ENCODE measurements at regions not wholly inside any gene's neighbourhood (a gene's known extent, or its start where the extent isn't known, plus 50 kb on each side); places are given as distances from the start of the nearest gene placed in this dataset.

GRCh38 chr19:20414120-20414519 lies 151.5 kb downstream of the ZNF737 start:
- H3K27me3 ChIP-seq (ENCODE audit: control insufficient read depth, insufficient read depth, low read length): no peaks in the 10 kb centered on the region
- FAIRE-seq (no peak), DNase-seq (no peak)
- no peaks in the 10 kb centered on the region for H3K36me3 ChIP-seq (ENCODE audit: control insufficient read depth in 2 of 3, insufficient read depth in 3 of 3, low read length in 3 of 3)
- H3K9me3 ChIP-seq (ENCODE audit: control insufficient read depth in 2 of 3, insufficient read depth in 1 of 3, low read length in 3 of 3): no peaks in the 10 kb centered on the region
- intact Hi-C loops (cut with DNase I): no loop called here
- TF ChIP-seq CTCF (IDR thresholded peaks at IDR 0.05; ENCODE audit: borderline replicate concordance, extremely low read depth, insufficient read depth): no peak
- H3K4me1 ChIP-seq (ENCODE audit: control insufficient read depth in 2 of 3, insufficient read depth in 2 of 3, low read depth in 1 of 3, low read length in 3 of 3): peaks cover 0 to 5% (median 0%) of the 10 kb centered on the region in 3 donors
- H3K4me3 ChIP-seq (ENCODE audit: low read length in 3 of 3): no peak overlapping the region
- no peak overlapping the region for H3K27ac ChIP-seq (ENCODE audit: low read depth in 2 of 2, low read length in 2 of 2)
- H3K9ac ChIP-seq (ENCODE audit: low read length in 3 of 3): no peak overlapping the region

- TF ChIP-seq CTCF (IDR thresholded peaks at IDR 0.05; ENCODE audit: borderline replicate concordance, extremely low read depth, insufficient read depth): no peak
- FAIRE-seq: no peak
- intact Hi-C loops (cut with DNase I): no loop called here
Observed at GRCh38 chr19:20413705-20414104, 151.9 kb downstream of the ZNF737 start.

GRCh38 chr19:20412846-20413245 lies 152.7 kb downstream of the ZNF737 start:
- H3K4me3 ChIP-seq (ENCODE audit: low read length in 3 of 3): no peak overlapping the region
- intact Hi-C loops (cut with DNase I): no loop called here
- TF ChIP-seq CTCF (IDR thresholded peaks at IDR 0.05; ENCODE audit: borderline replicate concordance, extremely low read depth, insufficient read depth): no peak
- FAIRE-seq (no peak), DNase-seq (no peak)
- H3K27me3 ChIP-seq (ENCODE audit: control insufficient read depth, insufficient read depth, low read length): no peaks in the 10 kb centered on the region
- H3K4me1 ChIP-seq (ENCODE audit: control insufficient read depth in 2 of 3, insufficient read depth in 2 of 3, low read depth in 1 of 3, low read length in 3 of 3): peaks cover 0 to 5% (median 0%) of the 10 kb centered on the region in 3 donors
- H3K9ac ChIP-seq (ENCODE audit: low read length in 3 of 3): no peak overlapping the region
- H3K27ac ChIP-seq (ENCODE audit: low read depth in 2 of 2, low read length in 2 of 2): no peak overlapping the region
- H3K9me3 ChIP-seq (ENCODE audit: control insufficient read depth in 2 of 3, insufficient read depth in 1 of 3, low read length in 3 of 3): no peaks in the 10 kb centered on the region
- H3K36me3 ChIP-seq (ENCODE audit: control insufficient read depth in 2 of 3, insufficient read depth in 3 of 3, low read length in 3 of 3): no peaks in the 10 kb centered on the region

More at GRCh38 chr19:20413705-20414104, 151.9 kb downstream of the ZNF737 start:
- no peak for DNase-seq
- H3K9ac ChIP-seq (ENCODE audit: low read length in 3 of 3): no peak overlapping the region
- no peaks in the 10 kb centered on the region for H3K9me3 ChIP-seq (ENCODE audit: control insufficient read depth in 2 of 3, insufficient read depth in 1 of 3, low read length in 3 of 3)
- H3K27me3 ChIP-seq (ENCODE audit: control insufficient read depth, insufficient read depth, low read length): no peaks in the 10 kb centered on the region
- no peak overlapping the region for H3K4me3 ChIP-seq (ENCODE audit: low read length in 3 of 3)
- H3K27ac ChIP-seq (ENCODE audit: low read depth in 2 of 2, low read length in 2 of 2): no peak overlapping the region
- peaks cover 0 to 5% (median 0%) of the 10 kb centered on the region in 3 donors for H3K4me1 ChIP-seq (ENCODE audit: control insufficient read depth in 2 of 3, insufficient read depth in 2 of 3, low read depth in 1 of 3, low read length in 3 of 3)
- H3K36me3 ChIP-seq (ENCODE audit: control insufficient read depth in 2 of 3, insufficient read depth in 3 of 3, low read length in 3 of 3): no peaks in the 10 kb centered on the region

GRCh38 chr19:20397292-20397691 lies 168.3 kb downstream of the ZNF737 start:
- peaks cover 7 to 42% (median 35%) of the 10 kb centered on the region in 3 donors for H3K9me3 ChIP-seq (ENCODE audit: control insufficient read depth in 2 of 3, insufficient read depth in 1 of 3, low read length in 3 of 3)

More at GRCh38 chr19:20397292-20397691, 168.3 kb downstream of the ZNF737 start:
- no peaks in the 10 kb centered on the region for H3K27me3 ChIP-seq (ENCODE audit: control insufficient read depth, insufficient read depth, low read length)
- FAIRE-seq (no peak), DNase-seq (no peak)
- H3K4me1 ChIP-seq (ENCODE audit: control insufficient read depth in 2 of 3, insufficient read depth in 2 of 3, low read depth in 1 of 3, low read length in 3 of 3): no peaks in the 10 kb centered on the region
- H3K36me3 ChIP-seq (ENCODE audit: control insufficient read depth in 2 of 3, insufficient read depth in 3 of 3, low read length in 3 of 3): no peaks in the 10 kb centered on the region
- H3K9ac ChIP-seq (ENCODE audit: low read length in 3 of 3): no peak overlapping the region
- no peak for TF ChIP-seq CTCF (IDR thresholded peaks at IDR 0.05; ENCODE audit: borderline replicate concordance, extremely low read depth, insufficient read depth)
- intact Hi-C loops (cut with DNase I): no loop called here
- no peak overlapping the region for H3K4me3 ChIP-seq (ENCODE audit: low read length in 3 of 3)
- H3K27ac ChIP-seq (ENCODE audit: low read depth in 2 of 2, low read length in 2 of 2): no peak overlapping the region

Data from kidney (tissue), 13 donors.